ENCODE measurements at regions not wholly inside any gene's neighbourhood (a gene's known extent, or its start where the extent isn't known, plus 50 kb on each side); places are given as distances from the start of the nearest gene placed in this dataset.

DNA sequence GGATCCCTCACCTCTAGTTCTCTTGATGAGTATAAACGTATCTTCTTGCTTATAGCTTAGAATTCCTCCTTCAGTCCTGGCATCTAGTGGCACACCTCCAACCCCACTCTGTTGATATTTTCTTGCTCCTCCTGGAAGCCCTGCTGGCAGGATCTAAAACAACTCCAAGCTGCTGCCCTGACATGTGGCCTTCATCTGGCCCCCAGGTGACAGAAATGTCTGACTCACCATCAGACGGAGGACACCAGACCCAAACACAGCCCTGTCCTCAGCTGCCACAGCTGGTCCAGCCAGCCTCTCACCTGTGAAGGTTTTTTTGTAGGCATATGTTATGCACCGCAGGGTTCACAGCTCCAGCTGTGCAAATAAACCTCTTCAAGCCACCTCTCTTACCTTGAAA lies 53.4 kb downstream of the KRTAP19-8 start:
- FAIRE-seq, result no peak
- Histone ChIP-seq H3K9ac (ENCODE audit: insufficient read depth in 1 of 2, low read depth in 2 of 2, low read length in 2 of 2) (no peak overlapping the region), H3K9me1 (ENCODE audit: control insufficient read depth, insufficient read depth, low read length) (no peaks in the 10 kb centered on the region), H2AFZ (ENCODE audit: low read depth, low read length) (no peak overlapping the region), H3K27me3 (ENCODE audit: control insufficient read depth in 2 of 2, insufficient read depth in 2 of 2, low read length in 2 of 2) (no peaks in the 10 kb centered on the region), H3K4me1 (replicated peaks in 1 of 2; ENCODE audit: control insufficient read depth in 2 of 2, insufficient read depth in 2 of 2, low read length in 2 of 2) (no peaks in the 10 kb centered on the region), H4K20me1 (replicated peaks; ENCODE audit: control insufficient read depth, insufficient read depth, low read length) (no peaks in the 10 kb centered on the region), H3K79me2 (ENCODE audit: control insufficient read depth, insufficient read depth, low read length) (no peaks in the 10 kb centered on the region), H3K36me3 (ENCODE audit: control insufficient read depth, insufficient read depth, low read length) (no peaks in the 10 kb centered on the region), H3K9me3 (replicated peaks; ENCODE audit: control insufficient read depth, insufficient read depth, low read depth, low read length) (no peaks in the 10 kb centered on the region; the same call in 1 of the 2 replicates), H3K4me2 (ENCODE audit: insufficient read depth, low read length) (no peak overlapping the region), H3K4me3 (no peak overlapping the region), H3K27ac (ENCODE audit: extremely low read depth, low read depth, low read length) (no peak overlapping the region)
- 0% methylated on average over 3 of the region's 3 CpGs for WGBS (ENCODE audit: insufficient coverage, low coverage, missing lambda C conversion rate)
- BruUV-seq (replicated peaks), result no TSS peak
- DNase-seq (ENCODE audit: extremely low read depth in 1 of 4, low spot score in 3 of 4), result no peak
- in situ Hi-C loops (cut with MboI), result no loop called here
- CTCF ChIA-PET (ENCODE audit: low intra/inter-chr PET ratio), result no interaction called here
- POLR2A ChIA-PET, result no interaction called here
- intact Hi-C loops (cut with micrococcal nuclease), result no loop called here
- TF ChIP-seq ZNF121 (CRISPR knock-in tag; conservative IDR thresholded peaks at IDR 0.05) (no peak), CREM (IDR thresholded peaks at IDR 0.05; ENCODE audit: low read depth) (no peak), HCFC1 (IDR thresholded peaks at IDR 0.05; ENCODE audit: low read depth, low read length) (no peak), MCM3 (IDR thresholded peaks at IDR 0.05) (no peak), CEBPB (tag; IDR thresholded peaks at IDR 0.05) (no peak), ESRRA (IDR thresholded peaks at IDR 0.05; ENCODE audit: borderline replicate concordance, low read depth) (no peak), SETDB1 (IDR thresholded peaks at IDR 0.05; ENCODE audit: low read length) (no peak), POLR2H (tag; IDR thresholded peaks at IDR 0.05; ENCODE audit: low read depth) (no peak), KDM4B (IDR thresholded peaks at IDR 0.05; ENCODE audit: borderline replicate concordance in 2 of 2, low read depth in 1 of 2) (no peak), NR1H2 (CRISPR knock-in tag; IDR thresholded peaks at IDR 0.05) (no peak), CBFB (CRISPR knock-in tag; IDR thresholded peaks at IDR 0.05) (no peak), ZNF165 (CRISPR knock-in tag; IDR thresholded peaks at IDR 0.05; ENCODE audit: borderline replicate concordance) (no peak), GTF2F1 (IDR thresholded peaks at IDR 0.05; ENCODE audit: low read depth, low read length) (no peak), SMARCA5 (IDR thresholded peaks at IDR 0.05) (no peak)
- TF ChIP-seq, protein P1, sequence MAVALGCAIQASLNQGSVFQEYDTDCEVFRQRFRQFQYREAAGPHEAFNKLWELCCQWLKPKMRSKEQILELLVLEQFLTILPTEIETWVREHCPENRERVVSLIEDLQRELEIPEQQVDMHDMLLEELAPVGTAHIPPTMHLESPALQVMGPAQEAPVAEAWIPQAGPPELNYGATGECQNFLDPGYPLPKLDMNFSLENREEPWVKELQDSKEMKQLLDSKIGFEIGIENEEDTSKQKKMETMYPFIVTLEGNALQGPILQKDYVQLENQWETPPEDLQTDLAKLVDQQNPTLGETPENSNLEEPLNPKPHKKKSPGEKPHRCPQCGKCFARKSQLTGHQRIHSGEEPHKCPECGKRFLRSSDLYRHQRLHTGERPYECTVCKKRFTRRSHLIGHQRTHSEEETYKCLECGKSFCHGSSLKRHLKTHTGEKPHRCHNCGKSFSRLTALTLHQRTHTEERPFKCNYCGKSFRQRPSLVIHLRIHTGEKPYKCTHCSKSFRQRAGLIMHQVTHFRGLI (CRISPR knock-in tag; IDR thresholded peaks at IDR 0.05), result no peak
- TF ChIP-seq, protein P2, sequence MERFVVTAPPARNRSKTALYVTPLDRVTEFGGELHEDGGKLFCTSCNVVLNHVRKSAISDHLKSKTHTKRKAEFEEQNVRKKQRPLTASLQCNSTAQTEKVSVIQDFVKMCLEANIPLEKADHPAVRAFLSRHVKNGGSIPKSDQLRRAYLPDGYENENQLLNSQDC (CRISPR knock-in tag; IDR thresholded peaks at IDR 0.05), result no peak
- TF ChIP-seq, protein P3, sequence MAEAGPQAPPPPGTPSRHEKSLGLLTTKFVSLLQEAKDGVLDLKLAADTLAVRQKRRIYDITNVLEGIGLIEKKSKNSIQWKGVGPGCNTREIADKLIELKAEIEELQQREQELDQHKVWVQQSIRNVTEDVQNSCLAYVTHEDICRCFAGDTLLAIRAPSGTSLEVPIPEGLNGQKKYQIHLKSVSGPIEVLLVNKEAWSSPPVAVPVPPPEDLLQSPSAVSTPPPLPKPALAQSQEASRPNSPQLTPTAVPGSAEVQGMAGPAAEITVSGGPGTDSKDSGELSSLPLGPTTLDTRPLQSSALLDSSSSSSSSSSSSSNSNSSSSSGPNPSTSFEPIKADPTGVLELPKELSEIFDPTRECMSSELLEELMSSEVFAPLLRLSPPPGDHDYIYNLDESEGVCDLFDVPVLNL (CRISPR knock-in tag; IDR thresholded peaks at IDR 0.05; ENCODE audit: low read depth), result no peak
- TF ChIP-seq, protein P4, sequence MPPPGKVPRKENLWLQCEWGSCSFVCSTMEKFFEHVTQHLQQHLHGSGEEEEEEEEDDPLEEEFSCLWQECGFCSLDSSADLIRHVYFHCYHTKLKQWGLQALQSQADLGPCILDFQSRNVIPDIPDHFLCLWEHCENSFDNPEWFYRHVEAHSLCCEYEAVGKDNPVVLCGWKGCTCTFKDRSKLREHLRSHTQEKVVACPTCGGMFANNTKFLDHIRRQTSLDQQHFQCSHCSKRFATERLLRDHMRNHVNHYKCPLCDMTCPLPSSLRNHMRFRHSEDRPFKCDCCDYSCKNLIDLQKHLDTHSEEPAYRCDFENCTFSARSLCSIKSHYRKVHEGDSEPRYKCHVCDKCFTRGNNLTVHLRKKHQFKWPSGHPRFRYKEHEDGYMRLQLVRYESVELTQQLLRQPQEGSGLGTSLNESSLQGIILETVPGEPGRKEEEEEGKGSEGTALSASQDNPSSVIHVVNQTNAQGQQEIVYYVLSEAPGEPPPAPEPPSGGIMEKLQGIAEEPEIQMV (tag; conservative IDR thresholded peaks at IDR 0.05; ENCODE audit: low read depth), result no peak
- no peak for ATAC-seq
